HG02852 (cell line): ENCODE measurements at regions not wholly inside any gene's neighbourhood (a gene's known extent, or its start where the extent isn't known, plus 50 kb on each side); places are given as distances from the start of the nearest gene placed in this dataset.
A peak's percentile ranks its signal among the peaks of the same experiment; 100 is the strongest.
"Not testable (repeated sequence)": the region's sequence is repeated elsewhere in the genome, so short reads cannot be mapped to it uniquely, and the experiment has no call there.

Experiments used
- ATAC-seq: cut with Tn5 transposase; IDR thresholded peaks from one replicate; pipeline ENCODE4 v1.9.1; 2021; ENCODE audit warnings: mild to moderate bottlenecking, moderate library complexity; ENCODE audit not compliant: unreplicated experiment

DNA sequence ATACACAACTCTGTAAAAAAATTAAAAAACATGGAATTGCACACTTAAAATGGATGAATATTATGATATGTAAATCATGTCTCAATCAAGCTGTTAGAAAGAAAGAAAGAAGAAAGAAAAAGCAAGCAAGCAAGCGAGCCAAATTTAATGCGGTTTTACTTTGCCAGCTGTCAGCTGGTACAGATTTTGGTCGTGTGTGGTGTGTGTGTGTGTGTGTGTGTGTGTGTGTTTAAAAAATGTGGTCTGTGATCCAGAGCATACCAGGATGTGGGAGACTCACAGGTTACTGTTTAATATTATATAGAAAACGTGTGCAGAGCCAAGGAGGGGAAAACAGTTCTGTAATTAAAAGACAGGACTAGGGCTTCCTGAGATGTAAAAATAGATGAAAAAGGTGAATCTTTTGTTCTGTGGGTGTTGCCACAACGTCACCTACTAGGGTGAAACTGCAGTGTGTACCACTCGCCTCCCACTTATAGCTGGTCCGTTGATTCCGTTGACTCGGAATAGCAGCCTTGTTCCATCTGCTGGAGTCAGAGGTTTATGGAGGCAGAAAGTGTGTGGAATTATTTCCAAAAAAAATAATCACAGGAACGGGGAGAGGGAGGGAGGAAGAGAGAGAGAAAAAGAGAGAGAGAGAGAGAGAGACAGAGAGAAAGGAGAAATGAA, 197.7 kb downstream of the BCAS1 start:
- no peak for ATAC-seq

DNA sequence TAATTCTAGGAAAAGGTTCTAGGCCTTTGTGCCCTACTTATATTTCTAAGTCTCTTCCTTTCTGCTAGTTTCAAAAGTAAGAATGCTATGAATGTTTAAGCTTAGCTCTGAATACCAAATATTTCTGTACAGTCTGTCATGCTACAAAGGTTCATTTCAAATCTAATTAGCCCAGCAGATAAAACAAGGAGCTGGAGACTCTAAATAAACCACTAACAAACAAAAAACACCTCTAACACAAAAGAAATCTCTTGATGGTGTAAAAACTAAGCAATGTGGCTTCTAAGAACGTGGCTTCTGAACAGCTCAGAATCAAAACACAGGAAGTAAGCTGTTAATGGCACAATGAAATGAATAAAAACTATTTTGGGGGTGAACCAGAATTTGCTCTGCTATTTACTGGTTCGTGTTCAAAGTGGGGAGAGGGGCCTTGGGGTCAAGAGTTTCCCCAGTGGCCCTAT, 198.3 kb downstream of the BCAS1 start:
- no peak for ATAC-seq

DNA sequence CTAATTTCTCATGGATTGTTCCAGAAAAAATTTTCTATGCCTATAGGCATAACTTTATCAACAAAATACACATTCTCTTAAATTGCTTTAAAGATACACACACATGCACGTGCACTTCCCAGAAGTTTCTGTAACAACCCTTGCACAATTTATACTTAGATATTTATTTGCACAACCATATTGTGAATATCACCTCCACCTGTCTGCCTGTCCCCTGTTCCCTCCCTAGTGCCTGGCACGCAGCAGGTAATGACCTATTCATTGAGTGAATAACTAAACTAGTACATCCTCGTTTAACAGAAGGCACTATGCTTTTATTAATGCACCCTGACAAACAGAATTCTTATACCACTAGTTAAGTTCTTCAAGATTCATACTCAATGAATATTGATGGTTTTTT, 198.9 kb downstream of the BCAS1 start:
- ATAC-seq: no peak

DNA sequence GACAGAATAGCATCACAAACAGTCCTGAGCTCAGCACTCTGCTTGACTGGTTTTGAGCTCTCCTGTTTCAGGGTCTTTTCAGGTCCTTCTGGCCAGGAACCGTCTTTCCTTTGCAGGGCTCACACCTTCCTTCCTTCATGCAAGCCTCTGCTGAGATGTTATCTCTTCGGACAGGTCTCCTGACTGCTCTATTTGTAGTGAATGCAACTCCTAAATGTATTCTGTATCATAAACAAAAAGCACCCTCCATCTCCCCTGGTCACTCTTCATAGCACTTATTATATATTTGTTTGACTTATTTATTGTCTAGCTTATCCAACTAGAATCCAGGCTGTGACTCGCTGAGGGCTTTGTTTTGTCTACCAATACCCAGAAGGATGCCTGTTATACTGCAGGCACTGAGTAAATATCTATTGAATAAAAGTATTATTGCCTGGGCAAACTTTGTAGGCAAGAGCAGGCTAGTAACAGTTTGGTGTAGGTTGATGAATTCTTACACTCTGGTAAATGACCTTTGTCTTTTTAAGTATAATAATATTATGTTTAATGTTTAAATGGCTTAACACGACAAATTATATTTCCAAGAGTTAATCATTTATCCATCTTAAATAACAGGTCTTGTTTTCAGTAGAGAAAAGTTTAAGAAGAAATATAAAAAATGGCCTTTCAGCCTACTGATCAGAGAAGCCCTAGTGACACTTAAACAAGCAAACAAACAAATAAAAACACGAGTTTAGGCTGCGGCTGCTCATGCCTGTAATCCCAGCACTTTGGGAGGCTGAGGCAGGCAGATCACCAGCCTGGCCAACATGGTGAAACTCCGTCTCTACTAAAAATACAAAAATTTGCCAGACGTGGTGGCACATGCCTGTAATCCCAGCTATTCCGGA, 199.7 kb downstream of the BCAS1 start:
- ATAC-seq: no peak

DNA sequence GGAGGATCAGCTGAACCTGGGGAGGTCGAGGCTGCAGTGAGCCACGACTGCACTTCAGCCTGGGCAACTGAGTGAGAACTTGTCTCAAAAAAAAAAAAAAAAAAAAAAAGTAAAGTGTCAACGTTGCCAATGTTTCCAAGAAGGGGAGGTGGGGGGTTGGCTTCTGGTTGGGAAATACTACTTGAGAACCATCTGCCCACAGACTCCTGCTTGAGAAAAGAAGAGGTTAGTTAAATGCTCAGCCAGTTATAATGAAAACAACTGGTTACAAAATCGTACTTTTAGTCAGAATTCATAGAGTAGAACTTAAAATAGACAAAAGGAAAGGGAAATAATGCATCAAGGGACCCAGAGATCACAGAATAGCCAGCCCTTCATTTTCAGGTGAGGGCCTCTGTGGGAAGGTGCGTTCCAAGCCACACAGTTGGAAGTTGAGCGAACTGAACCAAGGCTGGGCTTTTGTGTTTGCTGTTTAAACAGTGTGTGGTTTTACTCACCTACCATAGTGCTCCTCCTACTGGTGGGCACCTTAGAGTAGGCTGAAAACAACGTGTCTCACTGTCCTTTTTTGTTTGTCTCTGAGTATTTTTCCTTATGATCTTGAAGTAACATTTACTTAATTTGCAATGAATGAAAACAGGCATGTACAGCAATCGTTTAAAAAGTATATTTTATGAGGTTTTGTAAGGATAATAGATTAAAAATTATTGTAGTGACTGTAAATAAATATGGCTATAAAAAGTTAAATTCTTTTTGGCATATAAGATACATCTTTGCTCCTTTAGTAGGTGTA, 200.7 kb downstream of the BCAS1 start:
- peak; percentile 58 for ATAC-seq

DNA sequence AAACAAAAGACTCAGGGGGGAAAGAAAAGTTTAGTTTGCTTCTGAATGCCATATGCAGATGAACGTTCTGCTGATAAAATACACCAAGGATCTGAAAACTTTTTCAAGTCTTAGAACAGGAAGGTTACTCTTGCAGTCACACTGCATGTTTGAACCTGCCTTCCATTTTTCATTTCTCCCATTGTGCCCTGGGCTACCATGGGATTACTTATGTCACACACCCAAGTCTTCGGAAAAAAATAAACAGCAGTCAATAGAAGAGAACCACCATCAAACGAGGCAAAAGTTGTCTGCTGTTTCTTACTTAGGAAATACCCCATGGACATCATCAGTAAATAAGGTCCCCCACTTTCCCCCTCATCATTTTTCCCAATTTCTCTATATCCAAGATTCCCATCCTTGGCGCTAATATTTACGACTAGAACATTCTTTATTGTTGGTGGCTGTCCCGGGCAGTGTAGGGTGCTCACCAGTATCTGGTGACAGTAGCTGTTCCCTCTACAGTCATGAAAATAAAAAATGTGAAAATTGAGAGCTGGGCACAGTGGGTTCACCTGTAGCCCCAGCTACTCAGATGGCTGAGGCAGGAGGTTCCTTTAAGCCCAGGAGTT, 202.5 kb downstream of the BCAS1 start:
- no peak for ATAC-seq

DNA sequence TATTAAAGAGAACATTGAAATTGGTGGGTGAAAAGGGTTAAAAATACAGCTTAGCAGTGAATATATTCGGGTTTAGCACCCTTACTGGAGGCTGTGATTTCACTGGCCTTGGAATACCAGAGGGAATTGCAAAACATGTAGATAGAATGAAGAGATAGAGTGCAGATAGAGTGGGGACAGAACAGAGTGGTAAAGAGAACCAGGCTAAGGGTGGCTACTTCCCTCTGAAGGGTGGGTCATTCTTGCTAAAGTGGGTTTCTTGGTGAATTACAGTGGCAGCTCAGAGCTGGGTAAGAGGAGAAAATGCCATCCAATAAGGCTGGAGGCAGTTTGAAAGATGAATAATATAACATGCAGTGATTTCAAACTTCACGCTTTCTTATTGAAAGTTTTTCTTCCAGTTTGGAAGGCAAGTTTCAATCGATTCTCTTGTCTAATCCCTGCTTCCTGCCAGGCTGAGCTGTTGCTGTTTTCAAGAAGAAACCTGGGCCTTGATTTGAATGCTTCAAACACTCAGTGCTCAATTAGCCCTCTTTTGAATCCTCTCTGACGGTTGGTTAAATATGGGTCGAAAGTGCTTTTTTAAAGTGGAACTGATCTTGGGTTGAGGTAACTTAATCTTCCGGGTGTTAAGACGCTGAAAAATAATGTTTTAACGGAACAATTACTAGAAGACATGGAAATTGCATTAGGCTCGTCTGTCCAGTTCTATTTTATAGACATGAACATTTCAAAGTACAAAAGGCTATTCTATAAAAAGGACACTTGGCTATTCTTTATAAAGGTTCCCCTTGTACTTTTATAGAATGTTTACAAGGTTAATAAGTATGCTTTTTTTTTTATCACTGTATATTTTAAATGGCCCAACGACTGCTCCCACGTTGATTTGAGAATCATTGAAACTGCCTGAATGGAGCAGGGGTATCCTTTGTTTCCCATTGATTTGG, 203.3 kb downstream of the BCAS1 start:
- no peak for ATAC-seq

DNA sequence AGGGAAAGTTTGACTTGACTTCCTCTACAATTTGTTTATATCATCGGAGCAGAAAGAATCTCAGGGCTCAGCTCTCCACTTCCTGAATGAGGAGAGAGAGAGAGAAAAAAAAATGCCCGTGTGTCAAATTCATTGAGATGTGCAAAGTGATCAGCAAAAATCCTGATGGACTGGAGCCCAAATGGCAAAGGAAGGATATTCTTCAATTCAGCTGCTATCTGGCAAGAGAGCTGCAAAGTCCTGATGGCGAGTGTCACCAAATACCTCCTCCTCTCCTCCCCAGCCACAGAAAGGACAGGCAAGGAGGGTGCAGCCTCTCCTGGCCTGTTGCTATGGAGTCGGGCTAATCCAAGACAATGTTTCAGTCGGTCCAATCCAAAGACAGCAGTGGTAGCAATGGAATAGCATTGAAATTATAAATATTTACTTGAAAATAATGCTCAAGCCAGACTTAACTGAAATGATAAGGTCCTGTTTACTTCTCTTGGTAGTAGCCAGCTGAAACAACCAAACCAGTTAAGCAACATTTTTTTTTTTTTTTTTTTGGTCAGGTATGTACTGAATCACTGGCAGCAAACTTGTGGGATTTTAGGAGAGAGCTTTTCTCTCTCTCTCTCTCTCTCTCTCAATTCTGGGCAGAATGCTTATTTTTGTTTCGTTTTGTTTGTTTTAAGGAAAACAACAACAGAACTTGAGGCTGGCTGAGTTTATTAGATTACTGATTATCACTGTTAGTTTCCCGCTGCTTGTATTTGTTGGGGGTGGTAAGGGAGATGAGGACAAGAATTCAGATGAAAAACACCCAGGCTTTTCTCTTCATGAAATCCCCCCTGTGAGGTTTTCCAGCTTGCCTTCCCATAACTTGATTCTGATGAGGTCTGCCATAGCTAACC, 204.2 kb downstream of the BCAS1 start:
- no peak for ATAC-seq

DNA sequence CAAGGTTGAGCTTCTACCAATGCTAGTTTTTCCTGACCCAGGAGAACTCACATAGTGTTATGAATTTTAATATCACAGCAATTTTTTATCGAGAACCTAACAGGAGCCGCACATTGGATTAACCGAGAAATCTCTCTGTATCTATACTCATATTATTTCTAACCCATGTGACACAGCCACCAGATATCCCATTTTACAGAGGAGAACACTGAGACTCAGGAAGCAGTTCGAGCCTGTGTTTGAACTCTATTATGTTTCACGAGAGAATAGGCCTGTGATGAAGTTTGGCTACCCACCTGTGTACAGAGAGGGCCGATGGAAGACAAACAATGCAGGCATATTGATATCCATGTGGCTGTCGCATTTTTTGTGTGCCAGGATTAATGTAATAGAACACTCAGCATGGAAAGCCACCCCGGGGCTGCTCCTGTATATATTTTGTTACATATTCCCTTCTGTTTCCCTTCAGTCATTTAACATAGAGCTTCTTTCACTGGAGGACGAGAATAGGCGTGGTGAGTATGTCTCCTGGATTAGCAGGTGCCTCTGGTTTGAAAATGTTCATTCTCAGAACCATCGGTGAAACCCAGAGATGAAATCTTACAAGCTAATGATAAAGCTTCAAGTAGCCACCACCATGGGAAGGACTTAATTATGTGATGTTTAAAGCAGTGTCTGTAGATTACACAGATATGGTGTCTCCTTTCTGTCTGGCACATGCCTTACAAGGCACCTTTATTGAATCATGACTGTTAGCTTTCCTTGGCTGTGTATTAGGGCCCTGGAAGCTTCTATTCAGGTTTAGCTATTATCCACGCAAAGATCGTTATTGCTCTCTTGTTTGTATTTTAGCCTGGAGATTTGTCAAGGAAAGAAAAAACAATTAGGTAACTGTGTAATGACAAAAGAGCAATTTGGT, 205.4 kb downstream of the BCAS1 start:
- ATAC-seq: not testable (repeated sequence)

DNA sequence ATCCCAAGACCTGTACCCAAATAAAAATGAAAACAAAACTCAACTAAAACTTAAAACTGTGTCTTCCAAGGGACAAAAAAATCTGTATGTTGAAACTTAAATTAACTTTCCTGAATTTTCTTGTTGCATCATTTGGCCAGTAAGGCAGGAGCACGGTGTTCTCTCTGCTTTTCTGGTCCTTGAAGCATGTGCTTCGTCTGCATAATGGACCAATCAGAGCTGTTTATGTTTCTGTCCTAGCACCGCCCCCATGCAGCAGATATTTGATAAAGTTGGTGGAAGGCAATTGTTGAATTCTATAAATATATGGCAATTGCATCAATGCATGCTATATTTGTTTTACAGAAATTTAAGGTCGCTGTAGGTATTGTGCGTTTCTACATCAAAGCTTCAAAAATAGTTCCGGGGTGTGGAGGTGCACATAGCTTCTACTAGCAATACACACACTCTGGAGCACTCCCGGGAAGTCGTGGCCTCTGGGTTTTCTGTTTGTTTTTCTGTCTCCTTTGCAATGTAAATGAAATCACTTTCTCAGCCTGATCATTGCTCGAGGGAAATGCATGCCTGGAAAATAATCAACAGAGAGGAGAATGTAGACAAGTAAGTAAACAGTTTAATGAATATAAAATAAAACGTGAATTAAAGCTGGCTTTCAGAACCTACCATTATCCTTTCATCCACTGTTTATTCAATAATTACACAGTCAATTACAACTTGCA, 206.3 kb downstream of the BCAS1 start:
- not testable (repeated sequence) for ATAC-seq

DNA sequence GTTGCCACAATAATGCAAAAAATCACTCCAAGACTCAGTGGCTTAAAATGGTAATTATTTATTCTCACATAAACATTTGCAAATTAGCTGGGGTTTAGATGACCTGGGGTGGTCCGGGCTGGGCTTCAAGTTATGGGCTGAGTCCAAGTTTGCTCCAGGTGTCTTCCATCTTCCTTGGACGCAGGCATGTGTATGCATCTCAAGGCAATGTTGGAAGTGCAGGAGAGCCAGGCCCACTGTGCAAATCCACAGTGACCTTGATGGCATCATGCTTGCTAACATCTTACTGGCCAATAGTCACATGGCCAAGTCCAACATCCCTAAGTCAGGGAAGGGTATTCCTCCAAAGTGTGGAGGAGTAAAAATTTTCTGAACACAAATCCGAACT, 206.9 kb downstream of the BCAS1 start:
- ATAC-seq: not testable (repeated sequence)

DNA sequence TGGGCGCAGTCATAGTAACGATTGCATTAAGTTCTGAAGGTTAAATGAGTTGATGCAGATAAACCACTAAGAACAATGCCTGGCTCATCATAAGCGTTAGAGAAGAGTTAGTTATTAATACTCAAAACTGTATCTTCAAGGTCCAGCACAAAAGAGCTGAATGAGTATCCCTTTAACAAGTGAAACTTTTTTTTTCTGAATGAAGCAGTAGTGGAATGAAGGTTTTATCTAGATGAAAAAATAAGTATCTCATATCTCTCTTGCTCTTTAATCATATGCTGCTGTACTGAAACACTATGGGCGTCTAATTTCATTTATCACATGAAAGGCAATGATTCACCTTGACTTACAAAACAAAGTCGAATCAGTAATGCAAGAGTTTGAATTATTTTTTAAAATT, 207.4 kb downstream of the BCAS1 start:
- not testable (repeated sequence) for ATAC-seq

DNA sequence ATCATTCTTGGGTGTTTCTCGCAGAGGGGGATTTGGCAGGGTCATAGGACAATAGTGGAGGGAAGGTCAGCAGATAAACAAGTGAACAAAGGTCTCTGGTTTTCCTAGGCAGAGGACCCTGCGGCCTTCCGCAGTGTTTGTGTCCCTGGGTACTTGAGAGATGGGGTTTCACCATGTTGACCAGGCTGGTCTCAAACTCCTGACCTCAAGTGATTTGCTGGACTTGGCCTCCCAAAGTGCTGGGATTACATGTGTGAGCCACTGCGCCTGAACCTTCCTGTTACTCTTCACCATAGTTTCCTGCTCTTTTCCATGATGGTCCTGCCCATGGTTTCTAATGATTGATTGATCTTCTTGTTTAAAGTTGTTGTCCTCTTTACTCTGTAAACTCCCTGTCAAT, 207.9 kb downstream of the BCAS1 start:
- ATAC-seq: not testable (repeated sequence)

DNA sequence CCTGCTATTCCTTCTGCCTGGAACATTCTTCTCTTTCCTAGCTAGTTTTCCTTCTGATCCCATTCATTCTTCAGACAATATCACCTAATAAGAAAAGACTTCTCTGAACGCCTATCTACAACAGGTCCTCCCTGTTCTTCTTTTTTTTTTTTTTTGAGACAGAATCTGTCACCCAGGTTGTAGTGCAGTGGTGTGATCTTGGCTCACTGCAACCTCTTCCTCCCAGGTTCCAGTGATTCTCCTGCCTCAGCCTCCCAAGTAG, 208.3 kb downstream of the BCAS1 start:
- ATAC-seq: not testable (repeated sequence)

DNA sequence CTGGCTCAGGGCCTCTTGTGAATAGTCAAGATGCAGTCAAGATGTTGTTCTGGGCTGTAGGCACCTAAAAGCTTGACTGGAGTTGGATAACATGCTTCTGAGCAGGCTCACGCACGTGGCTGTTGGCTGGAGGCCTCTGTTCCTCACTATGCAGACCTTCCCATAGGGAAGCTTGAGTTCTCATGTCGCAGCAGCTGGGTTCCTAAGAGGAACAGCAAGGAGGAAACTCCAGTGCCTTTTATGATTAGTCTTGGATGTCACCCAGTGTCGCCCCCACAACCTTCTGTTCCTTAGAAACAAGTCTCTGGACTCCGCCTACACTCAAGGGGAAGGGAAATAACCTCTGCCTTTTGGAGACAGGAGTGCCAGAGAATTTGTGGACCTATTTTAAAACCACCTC, 210.7 kb downstream of the BCAS1 start:
- no peak for ATAC-seq

DNA sequence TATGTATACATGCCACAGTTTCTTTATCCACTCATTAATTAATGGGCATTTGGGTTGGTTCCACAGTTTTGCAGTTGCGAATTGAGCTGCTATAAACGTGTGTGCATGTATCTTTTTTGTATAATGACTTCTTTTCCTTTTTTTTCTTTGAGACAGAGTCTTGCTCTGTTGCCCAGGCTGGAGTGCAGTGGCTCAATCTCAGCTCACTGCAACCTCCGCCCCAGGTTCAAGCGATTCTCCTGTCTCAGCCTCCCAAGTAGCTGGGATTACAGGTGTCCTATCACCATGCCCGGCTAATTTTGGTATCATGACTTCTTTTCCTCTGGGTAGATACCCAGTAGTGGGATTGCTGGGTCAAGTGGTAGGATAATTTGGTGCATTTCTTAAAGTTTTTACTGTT, 211.4 kb downstream of the BCAS1 start:
- ATAC-seq: not testable (repeated sequence)

DNA sequence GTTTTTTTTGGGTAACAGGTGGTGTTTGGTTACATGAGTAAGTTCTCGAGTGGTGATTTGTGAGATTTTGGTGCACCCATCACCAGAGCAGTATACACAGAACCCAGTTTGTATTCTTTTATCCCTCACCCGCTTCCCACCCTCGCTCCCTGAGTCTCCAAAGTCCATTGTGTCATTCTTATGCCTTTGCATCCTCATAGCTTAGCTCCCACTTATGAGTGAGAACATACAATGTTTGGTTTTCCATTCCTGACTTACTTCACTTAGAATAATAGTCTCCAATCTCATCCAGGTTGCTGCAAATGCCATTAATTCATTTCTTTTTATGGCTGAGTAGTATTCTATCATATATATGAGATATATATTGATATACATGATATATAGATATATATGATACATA, 211.9 kb downstream of the BCAS1 start:
- not testable (repeated sequence) for ATAC-seq
